A673 (cell line): ENCODE measurements at regions not wholly inside any gene's neighbourhood (a gene's known extent, or its start where the extent isn't known, plus 50 kb on each side); places are given as distances from the start of the nearest gene placed in this dataset.

Source experiments
- EZH2 ChIP-seq: fragments of 200-600 bp; sonication (generic); IDR thresholded peaks from 2 replicates; pipeline ENCODE4 v1.6.1; 2017; ENCODE audit warnings: borderline replicate concordance, low read depth, mild to moderate bottlenecking, mixed read lengths, antibody characterized with exemption, low read length; ENCODE audit not compliant: poor library complexity, severe bottlenecking
- TF ChIP-seq, protein P1 (sequence below): fragments of 300-800, 200-600 bp; sonication (generic); conservative IDR thresholded peaks from 2 replicates; pipeline ENCODE4 v1.5.1; 2017; ENCODE audit warnings: low read depth, mild to moderate bottlenecking, antibody characterized with exemption, low read length, moderate library complexity, mixed read lengths

DNA sequence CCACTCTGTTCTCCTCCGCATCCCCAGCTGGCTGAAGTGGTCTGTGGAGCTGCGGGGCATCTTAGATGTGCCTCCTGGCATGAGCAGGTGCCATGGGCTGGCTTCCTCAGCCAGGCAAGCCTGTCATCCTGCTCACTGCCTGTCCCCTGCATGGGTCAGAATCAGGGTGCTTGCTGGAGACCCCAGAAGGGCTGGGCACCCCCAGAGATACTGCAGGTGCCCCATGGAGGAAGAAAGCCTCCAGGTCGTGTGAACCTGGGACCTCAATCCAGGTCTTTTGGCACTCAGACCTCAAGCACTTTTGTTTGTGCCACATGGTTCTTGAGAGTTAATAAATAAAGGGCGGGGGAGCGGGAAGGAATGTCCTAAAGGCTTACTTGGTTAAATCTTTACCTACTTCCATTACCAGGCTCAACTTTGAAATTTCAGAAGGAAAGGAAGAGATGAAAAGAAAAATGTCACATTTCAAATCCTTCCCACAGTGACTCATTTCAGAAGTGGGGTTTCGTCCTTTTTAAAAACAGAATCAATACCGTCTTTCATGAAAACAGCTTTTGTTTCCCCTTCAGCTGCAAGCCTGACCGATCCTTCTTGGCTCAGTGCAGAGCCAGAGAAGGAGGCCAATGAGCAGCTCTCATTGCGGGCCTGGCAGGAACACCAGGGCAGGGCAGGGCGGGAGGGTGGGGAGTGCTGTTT, 69.9 kb downstream of the RHOB start:
- TF ChIP-seq, protein P1, sequence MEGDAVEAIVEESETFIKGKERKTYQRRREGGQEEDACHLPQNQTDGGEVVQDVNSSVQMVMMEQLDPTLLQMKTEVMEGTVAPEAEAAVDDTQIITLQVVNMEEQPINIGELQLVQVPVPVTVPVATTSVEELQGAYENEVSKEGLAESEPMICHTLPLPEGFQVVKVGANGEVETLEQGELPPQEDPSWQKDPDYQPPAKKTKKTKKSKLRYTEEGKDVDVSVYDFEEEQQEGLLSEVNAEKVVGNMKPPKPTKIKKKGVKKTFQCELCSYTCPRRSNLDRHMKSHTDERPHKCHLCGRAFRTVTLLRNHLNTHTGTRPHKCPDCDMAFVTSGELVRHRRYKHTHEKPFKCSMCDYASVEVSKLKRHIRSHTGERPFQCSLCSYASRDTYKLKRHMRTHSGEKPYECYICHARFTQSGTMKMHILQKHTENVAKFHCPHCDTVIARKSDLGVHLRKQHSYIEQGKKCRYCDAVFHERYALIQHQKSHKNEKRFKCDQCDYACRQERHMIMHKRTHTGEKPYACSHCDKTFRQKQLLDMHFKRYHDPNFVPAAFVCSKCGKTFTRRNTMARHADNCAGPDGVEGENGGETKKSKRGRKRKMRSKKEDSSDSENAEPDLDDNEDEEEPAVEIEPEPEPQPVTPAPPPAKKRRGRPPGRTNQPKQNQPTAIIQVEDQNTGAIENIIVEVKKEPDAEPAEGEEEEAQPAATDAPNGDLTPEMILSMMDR, result no peak
- TF ChIP-seq EZH2, result no peak
